SK-N-MC (cell line): ENCODE measurements at regions not wholly inside any gene's neighbourhood (a gene's known extent, or its start where the extent isn't known, plus 50 kb on each side); places are given as distances from the start of the nearest gene placed in this dataset.

Experiments
- EZH2 ChIP-seq: fragments of 200-600 bp; sonication (generic); IDR thresholded peaks from one replicate; pipeline ENCODE4 v1.6.1; 2017; ENCODE audit warnings: antibody characterized with exemption
- FOXP2 ChIP-seq: optimal IDR thresholded peaks from 2 replicates; pipeline ENCODE3; 2011; ENCODE audit warnings: mild to moderate bottlenecking, moderate library complexity; ENCODE audit not compliant: insufficient read depth; ENCODE audit errors: extremely low read length, control extremely low read depth
- POLR2AphosphoS5 ChIP-seq: IDR thresholded peaks from 2 replicates; pipeline ENCODE4 v1.6.1; 2012; ENCODE audit warnings: mild to moderate bottlenecking, low read depth, low read length, borderline replicate concordance

DNA sequence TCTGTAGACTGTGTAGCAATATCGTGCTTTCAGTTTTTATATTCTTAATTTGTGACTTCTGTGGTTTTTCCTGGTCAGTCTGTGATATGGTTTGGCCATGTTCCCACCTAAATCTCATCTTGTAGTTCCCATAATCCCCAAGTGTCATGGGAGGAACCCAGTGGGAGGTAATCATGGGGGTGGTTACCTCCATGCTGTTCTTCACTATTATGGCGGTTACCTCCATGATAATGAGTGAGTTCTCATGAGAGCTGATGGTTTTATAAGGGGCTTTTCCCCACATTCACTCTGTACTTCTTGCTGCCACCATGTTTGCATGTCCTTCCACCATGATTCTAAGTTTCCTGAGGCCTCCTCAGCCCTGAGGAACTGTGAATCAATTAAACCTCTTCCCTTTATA, 169.8 kb downstream of the LEPR start:
- no peak for TF ChIP-seq EZH2
- no peak for TF ChIP-seq POLR2AphosphoS5
- no peak for TF ChIP-seq FOXP2
